Gastrocnemius medialis (tissue), 4 donors: ENCODE measurements at regions not wholly inside any gene's neighbourhood (a gene's known extent, or its start where the extent isn't known, plus 50 kb on each side); places are given as distances from the start of the nearest gene placed in this dataset.

ENCODE experiments used
- ATAC-seq, 2 donors: fragments of 150-250 bp; one replicate each; pipeline ENCODE4 v1.9.1; 2016
- DNase-seq, 2 donors: peaks; one replicate each; pipeline ENCODE4 v3.0.0-alpha.2; 2019
- H3K27ac ChIP-seq, 4 donors: fragments of 200-600 bp; sonication (generic); 1 replicate in 1 of 4; 2 replicates in 3 of 4; pipeline ENCODE4 v1.5.1; 2016 to 2018; ENCODE audit warnings: mild to moderate bottlenecking in 2 of 4, moderate library complexity in 1 of 4
- H3K27me3 ChIP-seq, 3 donors: fragments of 200-600 bp; sonication (generic) in 2 of 3; 1 replicate in 1 of 3; 2 replicates in 2 of 3; pipeline versions ENCODE4 v1.5.1 to v1.6.0; 2016 to 2019; ENCODE audit warnings: mild to moderate bottlenecking in 1 of 3, moderate library complexity in 1 of 3
- H3K36me3 ChIP-seq, 2 donors: fragments of 200-600 bp; sonication (generic) in 1 of 2; one replicate each; pipeline ENCODE4 v1.5.1; 2017 to 2018
- H3K4me1 ChIP-seq, 2 donors: fragments of 200-600 bp; sonication (generic) in 1 of 2; one replicate each; pipeline ENCODE4 v1.5.1; 2016 to 2017; ENCODE audit warnings: mild to moderate bottlenecking in 2 of 2
- H3K4me3 ChIP-seq, 4 donors: fragments of 200-600 bp; sonication (generic) in 3 of 4; 1 replicate in 1 of 4; 2 replicates in 3 of 4; pipeline ENCODE4 v1.5.1; 2016 to 2019; ENCODE audit warnings: mild to moderate bottlenecking in 2 of 4
- H3K9me3 ChIP-seq, 3 donors: fragments of 200-600 bp; sonication (generic) in 2 of 3; 1 replicate in 1 of 3; 2 replicates in 2 of 3; pipeline ENCODE4 v1.5.1; 2016 to 2019
- POLR2A ChIP-seq, 2 donors: fragments of 450-650 bp; IDR thresholded peaks; one replicate each; pipeline ENCODE4 v1.6.1; 2017; ENCODE audit warnings: antibody characterized with exemption in 2 of 2, mild to moderate bottlenecking in 2 of 2, moderate library complexity in 2 of 2
- in situ Hi-C, 4 donors: fragments of 200-750 bp; cut with MboI; loops; one replicate each; pipeline versions ENCODE4 v1.15.0 to v1.8.0; 2017; ENCODE audit warnings: low sequenced_read_pairs in 4 of 4
- intact Hi-C: fragments of 100-400 bp; cut with DNase I; formaldehyde crosslinking; loops from one replicate; pipeline ENCODE4 v1.15.1; 2023; ENCODE audit warnings: low total_unique reads
- TF ChIP-seq, protein P1 (sequence below), 5 experiments: fragments of 450-650 bp in 3 of 5; fragments of 200-600 bp in 2 of 5; sonication (generic) in 2 of 5; IDR thresholded peaks in 4 of 5; conservative IDR thresholded peaks in 1 of 5; 1 replicate in 4 of 5; 2 replicates in 1 of 5; pipeline ENCODE4 v1.5.1; 2016 to 2019; ENCODE audit warnings: antibody characterized with exemption in 5 of 5, mild to moderate bottlenecking in 3 of 5, moderate library complexity in 3 of 5

- no peaks in the 10 kb centered on the region for H3K36me3 ChIP-seq
- no peak for TF ChIP-seq POLR2A (IDR thresholded peaks at IDR 0.05)
- TF ChIP-seq, protein P1, sequence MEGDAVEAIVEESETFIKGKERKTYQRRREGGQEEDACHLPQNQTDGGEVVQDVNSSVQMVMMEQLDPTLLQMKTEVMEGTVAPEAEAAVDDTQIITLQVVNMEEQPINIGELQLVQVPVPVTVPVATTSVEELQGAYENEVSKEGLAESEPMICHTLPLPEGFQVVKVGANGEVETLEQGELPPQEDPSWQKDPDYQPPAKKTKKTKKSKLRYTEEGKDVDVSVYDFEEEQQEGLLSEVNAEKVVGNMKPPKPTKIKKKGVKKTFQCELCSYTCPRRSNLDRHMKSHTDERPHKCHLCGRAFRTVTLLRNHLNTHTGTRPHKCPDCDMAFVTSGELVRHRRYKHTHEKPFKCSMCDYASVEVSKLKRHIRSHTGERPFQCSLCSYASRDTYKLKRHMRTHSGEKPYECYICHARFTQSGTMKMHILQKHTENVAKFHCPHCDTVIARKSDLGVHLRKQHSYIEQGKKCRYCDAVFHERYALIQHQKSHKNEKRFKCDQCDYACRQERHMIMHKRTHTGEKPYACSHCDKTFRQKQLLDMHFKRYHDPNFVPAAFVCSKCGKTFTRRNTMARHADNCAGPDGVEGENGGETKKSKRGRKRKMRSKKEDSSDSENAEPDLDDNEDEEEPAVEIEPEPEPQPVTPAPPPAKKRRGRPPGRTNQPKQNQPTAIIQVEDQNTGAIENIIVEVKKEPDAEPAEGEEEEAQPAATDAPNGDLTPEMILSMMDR (IDR thresholded peaks at IDR 0.05 in 4 of 5, conservative IDR thresholded peaks at IDR 0.05 in 1 of 5) = no peak
- DNase-seq (no peak), ATAC-seq (no peak)
- no peaks in the 10 kb centered on the region for H3K4me1 ChIP-seq
- H3K9me3 ChIP-seq = no peaks in the 10 kb centered on the region
- no peak overlapping the region for H3K4me3 ChIP-seq
- in situ Hi-C loops (no loop called here), intact Hi-C loops (no loop called here)
- no peaks in the 10 kb centered on the region for H3K27me3 ChIP-seq
- H3K27ac ChIP-seq = no peak overlapping the region
Measured at GRCh38 chr4:82235346-82235745, 138.4 kb downstream of the HNRNPD start.

GRCh38 chr4:82232891-82233290, 140.9 kb downstream of the HNRNPD start:
- DNase-seq = no peak
- Histone ChIP-seq H3K9me3 (no peaks in the 10 kb centered on the region), H3K4me1 (no peaks in the 10 kb centered on the region), H3K36me3 (no peaks in the 10 kb centered on the region), H3K4me3 (no peak overlapping the region), H3K27me3 (no peaks in the 10 kb centered on the region), H3K27ac (no peak overlapping the region)
- TF ChIP-seq POLR2A (IDR thresholded peaks at IDR 0.05) = no peak
- TF ChIP-seq, protein P1 (IDR thresholded peaks at IDR 0.05 in 4 of 5, conservative IDR thresholded peaks at IDR 0.05 in 1 of 5) = no peak
- in situ Hi-C loops = no loop called here
- intact Hi-C loops = no loop called here
- ATAC-seq = no peak

DNA sequence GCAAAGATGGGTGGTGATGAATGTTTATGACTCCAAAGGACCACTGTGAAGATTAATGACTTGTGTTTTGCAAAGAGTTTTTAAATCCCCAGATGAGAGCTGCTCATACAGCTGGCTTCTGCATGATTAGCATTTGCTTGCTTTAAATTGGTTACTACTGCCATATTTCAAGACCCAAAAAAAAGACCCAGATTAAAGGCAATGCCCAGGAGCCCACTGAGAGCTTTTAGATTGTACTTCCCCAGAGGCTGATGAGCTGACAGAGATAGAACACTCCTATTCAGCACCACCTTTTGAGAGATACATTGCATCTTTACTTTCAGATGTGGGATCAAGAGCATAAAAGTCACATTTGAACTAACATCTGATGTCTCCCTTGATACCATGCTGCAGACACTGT, 142.0 kb downstream of the HNRNPD start:
- TF ChIP-seq POLR2A (IDR thresholded peaks at IDR 0.05) = no peak
- TF ChIP-seq, protein P1 (IDR thresholded peaks at IDR 0.05 in 4 of 5, conservative IDR thresholded peaks at IDR 0.05 in 1 of 5) = no peak
- no peaks in the 10 kb centered on the region for H3K27me3 ChIP-seq
- no peaks in the 10 kb centered on the region for H3K36me3 ChIP-seq
- intact Hi-C loops = no loop called here
- ATAC-seq (no peak), DNase-seq (no peak)
- H3K9me3 ChIP-seq = no peaks in the 10 kb centered on the region
- H3K27ac ChIP-seq = no peak overlapping the region
- H3K4me1 ChIP-seq = no peaks in the 10 kb centered on the region
- H3K4me3 ChIP-seq = no peak overlapping the region
- in situ Hi-C loops = no loop called here

DNA sequence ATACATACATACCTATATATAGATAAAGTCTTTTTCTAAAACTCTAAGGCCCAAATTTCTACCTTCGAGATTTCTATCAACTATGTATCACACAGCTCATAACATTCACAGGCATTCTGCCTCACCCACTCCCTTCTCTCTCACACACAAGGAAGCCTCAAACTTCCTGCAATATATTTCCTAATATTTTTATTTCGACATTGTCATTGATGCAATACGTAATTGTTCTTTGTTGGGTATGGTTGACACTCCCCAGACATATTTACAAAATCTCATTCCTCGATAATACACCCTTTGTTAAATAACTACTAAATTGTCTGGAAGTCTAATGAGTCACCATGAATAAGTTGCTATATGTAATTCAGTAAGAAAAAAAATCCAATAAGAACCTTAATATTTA, 143.5 kb downstream of the HNRNPD start:
- no peak overlapping the region for H3K4me3 ChIP-seq
- ATAC-seq (no peak), DNase-seq (no peak)
- no peaks in the 10 kb centered on the region for H3K36me3 ChIP-seq
- H3K27ac ChIP-seq = no peak overlapping the region
- H3K27me3 ChIP-seq = no peaks in the 10 kb centered on the region
- TF ChIP-seq, protein P1 (IDR thresholded peaks at IDR 0.05 in 4 of 5, conservative IDR thresholded peaks at IDR 0.05 in 1 of 5) = no peak
- TF ChIP-seq POLR2A (IDR thresholded peaks at IDR 0.05) = no peak
- in situ Hi-C loops (no loop called here), intact Hi-C loops (no loop called here)
- H3K4me1 ChIP-seq = no peaks in the 10 kb centered on the region
- H3K9me3 ChIP-seq = no peaks in the 10 kb centered on the region

- H3K4me1 ChIP-seq = no peaks in the 10 kb centered on the region
- TF ChIP-seq, protein P1 (IDR thresholded peaks at IDR 0.05 in 4 of 5, conservative IDR thresholded peaks at IDR 0.05 in 1 of 5) = no peak
- TF ChIP-seq POLR2A (IDR thresholded peaks at IDR 0.05) = no peak
- H3K36me3 ChIP-seq = no peaks in the 10 kb centered on the region
- no peaks in the 10 kb centered on the region for H3K9me3 ChIP-seq
- intact Hi-C loops = no loop called here
- no peak overlapping the region for H3K27ac ChIP-seq
- H3K4me3 ChIP-seq = no peak overlapping the region
- DNase-seq = no peak
- in situ Hi-C loops = no loop called here
- no peaks in the 10 kb centered on the region for H3K27me3 ChIP-seq
- no peak for ATAC-seq
Measured at GRCh38 chr4:82225030-82225429, 148.8 kb downstream of the HNRNPD start.
